ENCODE measurements at regions not wholly inside any gene's neighbourhood (a gene's known extent, or its start where the extent isn't known, plus 50 kb on each side); places are given as distances from the start of the nearest gene placed in this dataset.

DNA sequence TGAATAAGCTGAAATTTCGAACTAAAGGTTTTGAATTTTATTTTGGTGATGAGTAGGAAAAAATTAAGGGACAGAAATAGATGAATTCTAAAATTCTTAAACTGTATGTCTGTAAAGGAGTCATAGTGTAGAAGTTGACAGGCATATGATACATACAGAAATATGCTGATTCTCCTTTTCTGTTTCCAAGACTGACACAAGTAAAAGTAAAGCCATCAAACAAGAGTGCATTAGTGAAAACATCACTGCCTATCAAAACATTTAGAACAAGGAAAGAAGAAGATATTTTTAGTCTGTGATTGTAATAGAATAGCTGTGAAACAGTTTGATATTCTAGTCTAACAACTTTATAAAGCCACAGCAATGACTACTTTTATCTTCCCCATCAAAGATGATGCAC is 1318.0 kb upstream of the TENM4 start:
- no peaks in the 10 kb centered on the region for H3K27me3 ChIP-seq (ENCODE audit: insufficient read depth, low read length)
- no peak overlapping the region for H3K4me3 ChIP-seq (ENCODE audit: low read depth, low read length, poor library complexity, severe bottlenecking)
- TF ChIP-seq, protein P1, sequence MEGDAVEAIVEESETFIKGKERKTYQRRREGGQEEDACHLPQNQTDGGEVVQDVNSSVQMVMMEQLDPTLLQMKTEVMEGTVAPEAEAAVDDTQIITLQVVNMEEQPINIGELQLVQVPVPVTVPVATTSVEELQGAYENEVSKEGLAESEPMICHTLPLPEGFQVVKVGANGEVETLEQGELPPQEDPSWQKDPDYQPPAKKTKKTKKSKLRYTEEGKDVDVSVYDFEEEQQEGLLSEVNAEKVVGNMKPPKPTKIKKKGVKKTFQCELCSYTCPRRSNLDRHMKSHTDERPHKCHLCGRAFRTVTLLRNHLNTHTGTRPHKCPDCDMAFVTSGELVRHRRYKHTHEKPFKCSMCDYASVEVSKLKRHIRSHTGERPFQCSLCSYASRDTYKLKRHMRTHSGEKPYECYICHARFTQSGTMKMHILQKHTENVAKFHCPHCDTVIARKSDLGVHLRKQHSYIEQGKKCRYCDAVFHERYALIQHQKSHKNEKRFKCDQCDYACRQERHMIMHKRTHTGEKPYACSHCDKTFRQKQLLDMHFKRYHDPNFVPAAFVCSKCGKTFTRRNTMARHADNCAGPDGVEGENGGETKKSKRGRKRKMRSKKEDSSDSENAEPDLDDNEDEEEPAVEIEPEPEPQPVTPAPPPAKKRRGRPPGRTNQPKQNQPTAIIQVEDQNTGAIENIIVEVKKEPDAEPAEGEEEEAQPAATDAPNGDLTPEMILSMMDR (IDR thresholded peaks at IDR 0.05; ENCODE audit: low read length) = no peak
- TF ChIP-seq EZH2 (IDR thresholded peaks at IDR 0.05; ENCODE audit: borderline replicate concordance, low read length) = no peak

DNA sequence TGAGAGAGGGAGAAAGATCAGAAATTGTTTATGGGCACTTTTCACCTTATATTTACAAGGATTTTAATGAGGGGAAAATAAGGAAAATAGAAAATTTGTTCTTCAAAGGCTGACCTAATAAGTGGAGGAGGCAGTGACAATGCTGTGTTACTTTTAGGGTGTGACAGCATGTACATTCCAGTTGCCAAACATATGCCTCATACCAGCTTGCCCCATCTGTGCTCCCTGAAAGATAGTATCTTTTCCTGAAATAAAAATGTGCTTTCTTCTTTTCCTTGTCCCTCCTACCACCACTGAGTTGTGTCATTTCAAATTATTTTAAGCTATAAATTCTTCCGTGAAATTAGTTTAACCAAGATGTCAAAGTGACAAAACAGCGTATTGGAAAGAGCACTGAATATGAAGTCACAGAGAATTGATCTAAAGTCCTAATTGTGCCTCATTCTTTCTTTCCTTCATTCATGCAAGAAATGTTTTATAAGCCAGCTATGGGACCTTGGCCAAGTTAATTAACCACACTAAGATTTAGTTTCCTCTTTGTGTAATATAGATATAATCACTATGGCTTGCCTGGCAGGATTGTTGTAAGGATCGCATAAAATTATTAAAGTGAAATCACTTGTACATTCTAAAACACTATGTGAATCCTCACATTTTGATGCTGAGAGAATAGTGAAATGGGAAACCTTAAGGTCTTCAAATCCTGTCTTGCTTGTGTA is 1307.5 kb upstream of the TENM4 start:
- Histone ChIP-seq H3K9ac (ENCODE audit: low read length) (no peak overlapping the region), H3K4me1 (ENCODE audit: insufficient read depth, low read length, severe bottlenecking) (no peaks in the 10 kb centered on the region), H3K4me3 (ENCODE audit: low read depth, low read length, poor library complexity, severe bottlenecking) (no peak overlapping the region), H3K36me3 (ENCODE audit: insufficient read depth, low read length) (no peaks in the 10 kb centered on the region), H3F3A (ENCODE audit: insufficient read depth, low read length) (no peaks in the 10 kb centered on the region), H3K4me2 (ENCODE audit: low read length) (no peak overlapping the region), H3K9me2 (ENCODE audit: low read depth, low read length) (no peaks in the 10 kb centered on the region), H3K27ac (ENCODE audit: low read depth, low read length, poor library complexity, severe bottlenecking) (no peak overlapping the region), H3K9me3 (ENCODE audit: low read length) (no peaks in the 10 kb centered on the region), H3K27me3 (ENCODE audit: insufficient read depth, low read length) (no peaks in the 10 kb centered on the region), H4K20me1 (ENCODE audit: insufficient read depth, low read length) (no peaks in the 10 kb centered on the region), H3K79me2 (ENCODE audit: insufficient read depth, low read length) (no peaks in the 10 kb centered on the region), H2AFZ (ENCODE audit: low read length) (no peak overlapping the region)
- no peak for TF ChIP-seq EZH2 (IDR thresholded peaks at IDR 0.05; ENCODE audit: borderline replicate concordance, low read length)
- TF ChIP-seq, protein P1 (IDR thresholded peaks at IDR 0.05; ENCODE audit: low read length) = no peak

More for the DNA sequence above, 1318.0 kb upstream of the TENM4 start:
- Histone ChIP-seq H2AFZ (ENCODE audit: low read length) (no peak overlapping the region), H3K36me3 (ENCODE audit: insufficient read depth, low read length) (no peaks in the 10 kb centered on the region), H3K9me2 (ENCODE audit: low read depth, low read length) (no peaks in the 10 kb centered on the region; the same call in 1 of the 2 replicates), H3K4me2 (ENCODE audit: low read length) (no peak overlapping the region), H3K79me2 (ENCODE audit: insufficient read depth, low read length) (no peaks in the 10 kb centered on the region), H3K9me3 (ENCODE audit: low read length) (no peaks in the 10 kb centered on the region), H3K4me1 (ENCODE audit: insufficient read depth, low read length, severe bottlenecking) (no peaks in the 10 kb centered on the region), H4K20me1 (ENCODE audit: insufficient read depth, low read length) (no peaks in the 10 kb centered on the region), H3K9ac (ENCODE audit: low read length) (no peak overlapping the region), H3K27ac (ENCODE audit: low read depth, low read length, poor library complexity, severe bottlenecking) (no peak overlapping the region), H3F3A (ENCODE audit: insufficient read depth, low read length) (no peaks in the 10 kb centered on the region)

DNA sequence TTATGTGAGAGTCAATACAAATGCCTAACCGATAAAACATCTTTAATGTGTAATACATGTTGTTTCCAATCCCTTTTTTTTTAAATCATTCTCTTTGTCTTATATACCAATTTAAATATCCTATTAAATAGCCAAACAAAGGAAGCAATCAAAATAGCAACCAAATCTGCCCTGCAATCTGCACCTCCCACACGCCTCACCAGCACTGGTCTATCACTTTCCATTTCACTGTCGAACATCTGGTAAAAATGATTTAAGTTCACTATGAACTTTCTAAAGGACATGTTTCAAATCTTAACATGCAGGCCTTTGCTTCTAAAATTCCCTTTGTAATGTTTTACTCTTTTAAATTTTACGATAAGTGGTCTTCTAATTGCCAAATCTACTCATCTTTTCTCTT is 1305.5 kb upstream of the TENM4 start:
- Histone ChIP-seq H3K27ac (ENCODE audit: low read depth, low read length, poor library complexity, severe bottlenecking) (no peak overlapping the region), H3K4me1 (ENCODE audit: insufficient read depth, low read length, severe bottlenecking) (no peaks in the 10 kb centered on the region), H3K27me3 (ENCODE audit: insufficient read depth, low read length) (no peaks in the 10 kb centered on the region), H3K4me3 (ENCODE audit: low read depth, low read length, poor library complexity, severe bottlenecking) (no peak overlapping the region), H3F3A (ENCODE audit: insufficient read depth, low read length) (no peaks in the 10 kb centered on the region), H3K36me3 (ENCODE audit: insufficient read depth, low read length) (no peaks in the 10 kb centered on the region), H3K9me3 (ENCODE audit: low read length) (no peaks in the 10 kb centered on the region), H3K9ac (ENCODE audit: low read length) (no peak overlapping the region), H3K9me2 (ENCODE audit: low read depth, low read length) (no peaks in the 10 kb centered on the region), H2AFZ (ENCODE audit: low read length) (no peak overlapping the region), H3K79me2 (ENCODE audit: insufficient read depth, low read length) (no peaks in the 10 kb centered on the region), H4K20me1 (ENCODE audit: insufficient read depth, low read length) (no peaks in the 10 kb centered on the region), H3K4me2 (ENCODE audit: low read length) (no peak overlapping the region)
- TF ChIP-seq EZH2 (IDR thresholded peaks at IDR 0.05; ENCODE audit: borderline replicate concordance, low read length) = no peak
- TF ChIP-seq, protein P1 (IDR thresholded peaks at IDR 0.05; ENCODE audit: low read length) = no peak

Measured in OCI-LY1 (cell line).